Renal cortex interstitium (tissue), 11 donors: ENCODE measurements at regions not wholly inside any gene's neighbourhood (a gene's known extent, or its start where the extent isn't known, plus 50 kb on each side); places are given as distances from the start of the nearest gene placed in this dataset.

Experiments used
- DNase-seq, 11 donors: peaks; one replicate each; pipeline ENCODE4 v3.0.0-alpha.2; 2013; ENCODE audit warnings: low read depth in 9 of 11, low spot score in 4 of 11; ENCODE audit errors: extremely low read depth in 1 of 11

- DNase-seq, result no peak
Observed at GRCh38 chr2:196445991-196446390, 193.5 kb upstream of the CCDC150 start.

GRCh38 chr2:196448407-196449079 lies 191.0 kb upstream of the CCDC150 start:
- DNase-seq, result no peak

GRCh38 chr2:196449083-196449482 lies 190.4 kb upstream of the CCDC150 start:
- DNase-seq, result no peak

- no peak for DNase-seq
Observed at GRCh38 chr2:196452758-196453157, 186.8 kb upstream of the CCDC150 start.

DNA sequence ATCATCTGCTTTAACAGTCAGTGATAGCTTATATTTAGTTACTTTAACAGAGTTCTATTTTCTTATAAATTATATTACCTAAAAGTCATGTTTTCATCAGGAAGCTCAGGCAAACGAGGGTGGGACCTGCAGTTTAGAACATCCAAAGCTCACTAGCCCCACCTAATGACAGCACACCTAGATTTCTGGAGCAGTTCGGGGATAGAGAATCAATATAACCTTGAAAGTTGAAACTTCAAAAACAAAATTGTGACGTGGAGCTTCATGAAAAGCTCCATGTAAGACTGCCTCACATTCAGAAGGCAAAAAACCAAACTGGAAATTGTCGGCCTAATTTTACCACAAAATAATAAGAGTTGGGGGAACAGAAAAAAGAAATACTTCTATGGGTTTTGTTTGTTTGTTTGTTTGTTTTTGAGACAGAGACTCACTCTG lies 185.9 kb upstream of the CCDC150 start:
- peak in 5 of 11 donors; percentile 6 to 29 (median 13) for DNase-seq

GRCh38 chr2:196454492-196454891 lies 185.0 kb upstream of the CCDC150 start:
- no peak for DNase-seq

GRCh38 chr2:196459539-196459938 lies 180.0 kb upstream of the CCDC150 start:
- no peak for DNase-seq

DNA sequence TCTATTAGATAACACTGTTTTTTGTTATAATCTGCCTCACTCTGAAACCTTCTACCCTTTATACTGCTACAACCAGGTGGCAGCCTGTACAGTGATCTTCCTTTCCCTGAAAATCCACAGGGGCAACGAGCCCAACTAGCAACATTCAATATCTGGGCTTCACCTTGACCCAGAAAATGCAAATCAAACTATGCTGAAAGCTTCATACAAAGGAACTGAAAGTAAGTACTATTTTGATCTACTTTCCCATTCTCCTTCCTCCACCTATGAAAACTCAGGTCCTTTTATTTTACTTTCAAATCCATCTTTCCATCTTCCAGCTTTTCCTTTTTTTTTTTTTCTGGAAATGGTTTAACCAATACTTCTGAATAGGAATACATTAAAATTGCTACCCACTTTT lies 175.8 kb upstream of the CCDC150 start:
- DNase-seq, result no peak

- no peak for DNase-seq
Observed at GRCh38 chr2:196464311-196464710, 175.2 kb upstream of the CCDC150 start.

DNA sequence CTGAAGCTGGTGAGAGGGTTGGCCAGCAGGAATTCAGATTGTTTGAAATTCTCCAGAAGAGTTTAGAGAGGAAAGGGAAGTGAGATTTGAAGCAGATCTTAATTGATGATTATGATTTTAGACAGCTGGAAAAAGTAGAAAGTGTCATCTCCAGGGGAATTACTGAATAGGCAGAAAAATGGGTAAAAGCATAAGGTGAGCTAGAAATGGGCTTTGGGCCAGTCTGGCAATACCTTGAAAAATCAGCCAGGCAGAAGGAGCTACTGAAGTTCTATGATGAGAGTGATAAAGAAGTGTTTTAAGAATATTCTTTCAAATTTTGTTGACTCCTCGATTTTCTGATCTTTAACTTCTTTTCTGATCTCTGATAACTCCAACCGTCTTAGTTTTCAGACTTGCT lies 172.9 kb upstream of the CCDC150 start:
- no peak for DNase-seq

DNA sequence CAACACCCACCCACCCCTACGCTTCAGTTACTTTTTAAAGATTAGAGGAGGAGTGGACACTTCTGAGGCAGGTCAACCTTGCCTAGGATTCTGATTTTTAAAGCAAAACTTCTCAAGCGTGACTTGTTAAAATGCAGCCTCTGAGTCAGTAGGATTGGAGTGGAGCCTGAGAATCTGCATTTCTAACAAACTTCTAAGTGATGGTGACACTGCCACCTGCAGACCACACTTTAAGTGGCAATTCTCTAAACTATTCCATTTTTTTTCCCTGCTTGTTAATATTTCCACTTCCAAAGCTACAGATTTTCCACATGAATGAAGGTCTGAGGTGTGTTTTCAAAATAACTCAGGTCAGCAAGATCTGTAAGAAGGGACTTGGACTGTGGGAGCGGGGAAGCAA lies 171.1 kb upstream of the CCDC150 start:
- peak in 2 of 11 donors; percentile 1 to 38 for DNase-seq

DNA sequence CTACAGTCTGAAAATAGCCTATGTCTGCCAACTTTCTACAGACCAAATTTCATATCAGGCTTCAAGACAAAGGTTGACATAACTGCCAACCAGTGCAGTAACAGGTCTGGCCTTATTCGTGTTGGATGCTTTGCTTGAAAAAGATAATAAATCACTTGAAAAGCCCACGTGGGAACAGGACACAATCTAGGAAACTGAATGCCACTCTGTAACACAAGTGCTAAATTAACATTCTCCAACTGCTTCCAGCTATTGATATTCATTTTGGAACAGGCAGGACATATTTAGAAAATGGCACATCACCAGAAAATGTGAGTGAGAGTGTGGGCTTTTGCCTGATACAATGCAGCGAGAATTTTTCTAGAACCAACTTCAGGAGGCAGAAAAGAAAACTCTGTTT lies 165.9 kb upstream of the CCDC150 start:
- DNase-seq, result no peak

DNA sequence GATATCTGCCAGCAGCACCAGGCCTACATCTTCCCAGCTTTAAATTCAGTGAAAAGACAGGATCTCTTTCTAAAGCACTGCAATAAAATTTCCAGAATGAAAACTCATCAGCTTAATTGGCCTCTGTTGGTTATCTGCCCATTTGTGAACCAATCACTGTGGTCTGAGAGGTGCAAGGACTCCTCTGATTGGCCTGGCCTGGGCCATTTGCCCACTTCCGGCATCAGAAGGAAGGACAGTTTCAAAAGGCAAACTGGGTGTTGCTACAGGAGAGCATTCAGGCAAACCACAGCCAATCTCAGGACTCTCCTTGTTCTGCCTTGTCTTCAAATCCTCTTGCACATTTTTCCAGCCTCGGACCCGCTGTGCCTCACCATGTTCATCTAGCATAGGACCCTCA lies 163.9 kb upstream of the CCDC150 start:
- DNase-seq, result no peak

GRCh38 chr2:196478588-196478987 lies 160.9 kb upstream of the CCDC150 start:
- no peak for DNase-seq

- DNase-seq, result no peak
Observed at GRCh38 chr2:196479350-196479749, 160.2 kb upstream of the CCDC150 start.

DNA sequence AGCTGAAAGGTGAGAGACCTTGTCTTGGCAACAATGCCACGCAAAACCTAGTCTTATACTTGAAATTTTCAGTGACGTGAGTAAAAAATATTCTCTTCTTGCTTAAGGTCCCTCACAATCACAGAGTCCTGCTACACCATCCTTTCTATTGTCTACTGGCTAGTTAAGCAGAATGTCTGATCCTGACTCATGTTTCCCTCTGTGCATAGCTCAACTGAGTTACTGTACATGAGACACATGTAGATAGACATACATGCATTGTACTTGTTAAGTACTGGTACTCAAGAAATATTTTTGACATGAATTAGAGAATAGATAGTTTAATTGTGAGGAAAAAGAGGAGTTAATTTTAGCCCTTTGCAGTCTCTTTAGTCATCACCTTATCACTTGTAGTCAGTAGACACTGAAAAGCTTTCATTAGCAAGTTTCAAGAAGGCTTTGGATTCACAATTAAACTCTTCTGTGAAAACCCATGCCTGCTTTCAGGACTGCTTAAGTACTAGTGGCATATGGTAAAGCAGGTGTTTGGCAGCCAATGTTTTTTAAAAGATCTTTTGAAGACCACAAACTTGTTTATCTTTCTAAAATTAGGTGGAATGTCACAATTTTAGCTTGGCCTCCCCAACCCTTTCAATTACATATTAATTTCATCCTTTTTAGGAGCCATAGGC lies 158.7 kb upstream of the CCDC150 start:
- no peak for DNase-seq

DNA sequence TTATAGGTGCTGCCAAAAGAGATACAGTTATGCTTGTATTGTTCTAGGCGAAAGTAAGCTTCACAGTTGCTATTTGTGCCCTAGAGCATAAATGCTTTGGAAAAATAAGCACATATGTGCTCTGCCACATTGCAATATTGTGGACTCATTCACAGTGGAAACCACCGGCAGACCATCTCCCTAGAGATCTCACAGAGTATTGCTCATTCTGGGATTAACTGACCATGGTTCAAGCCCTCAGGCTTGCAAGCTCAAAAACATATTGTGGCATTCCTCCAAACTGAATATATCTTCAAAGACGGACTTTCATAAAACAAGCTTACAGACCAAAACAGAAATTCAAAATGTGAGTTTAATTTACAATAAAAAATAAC lies 158.2 kb upstream of the CCDC150 start:
- no peak for DNase-seq

DNA sequence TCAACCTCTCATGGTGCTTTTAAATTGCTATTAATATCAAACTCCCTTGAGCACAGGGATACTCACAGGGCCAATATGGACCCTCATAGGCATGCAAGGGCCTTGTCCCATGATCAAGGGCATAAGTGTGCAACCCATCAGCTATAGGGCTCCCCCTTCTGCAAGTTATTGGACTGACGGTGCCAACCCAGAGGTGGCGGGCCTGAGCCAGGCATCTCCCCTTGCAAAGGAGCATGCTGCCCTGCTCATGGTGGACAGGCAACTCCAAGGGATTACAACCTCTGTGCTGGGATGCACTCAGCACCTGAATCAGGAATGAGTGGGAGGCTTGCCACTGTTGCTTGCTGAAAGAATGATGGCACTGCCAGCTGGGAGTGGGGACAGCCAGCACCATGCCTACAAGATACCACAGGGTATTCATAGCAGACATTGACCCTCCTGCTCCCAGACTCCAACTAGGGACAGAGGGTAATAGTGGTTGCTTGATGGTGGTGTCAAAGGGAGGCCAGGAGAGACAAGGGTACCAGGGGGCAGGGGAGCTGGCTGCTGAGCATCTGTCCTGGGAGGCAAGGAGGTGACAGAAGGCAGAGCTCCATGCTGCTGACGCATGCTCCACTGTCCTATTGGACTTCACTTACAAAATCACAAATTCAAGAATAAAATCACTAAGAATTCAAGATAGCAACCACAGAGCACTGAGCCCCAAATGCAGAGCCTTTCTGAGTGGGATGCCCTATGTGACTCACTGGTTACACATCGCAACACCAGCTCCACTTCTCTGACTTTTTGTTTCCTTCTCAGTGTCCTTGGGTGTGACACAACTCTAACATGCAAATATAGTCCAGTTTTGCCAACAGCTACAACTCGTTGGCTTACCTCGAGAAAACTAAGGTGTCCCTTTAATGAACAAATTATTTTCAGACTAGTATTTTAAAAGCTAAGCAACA lies 157.1 kb upstream of the CCDC150 start:
- DNase-seq, result no peak

DNA sequence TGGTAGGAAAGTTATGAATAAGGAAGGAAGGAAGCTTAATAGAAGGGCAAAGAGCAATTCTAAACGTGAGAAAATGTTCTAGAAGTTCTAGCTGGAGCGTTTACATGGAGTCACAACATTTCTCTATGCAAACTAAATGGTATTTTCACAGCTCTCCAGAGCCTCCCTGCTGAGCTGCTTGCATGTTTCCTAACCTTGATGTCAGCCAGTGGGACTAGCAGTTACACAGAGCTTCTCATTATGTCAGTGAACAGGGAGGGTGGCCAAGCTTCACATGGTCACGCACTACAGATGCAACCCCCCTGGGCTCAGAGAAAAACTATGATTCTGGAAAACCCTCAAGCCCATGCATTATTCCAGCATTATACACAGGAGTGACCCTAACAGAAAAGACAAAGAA lies 153.4 kb upstream of the CCDC150 start:
- DNase-seq, result no peak

DNA sequence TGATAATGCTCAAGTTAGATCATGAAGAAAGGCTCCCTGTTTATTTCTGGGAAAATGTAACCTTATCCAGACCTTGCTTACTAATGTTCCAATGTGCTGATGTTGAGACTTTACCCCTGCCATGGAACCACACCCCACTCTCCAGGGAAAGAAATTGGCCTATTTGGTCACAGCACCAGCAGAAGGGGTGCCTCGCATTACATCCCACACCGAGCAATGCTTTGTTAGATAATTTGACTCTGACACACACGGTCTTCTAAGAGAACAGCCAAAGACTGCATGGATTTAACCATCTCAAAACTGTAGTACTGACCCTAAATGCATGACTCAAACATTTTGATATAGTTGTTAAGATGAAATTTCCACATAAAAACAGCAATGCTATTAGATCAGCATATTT lies 152.1 kb upstream of the CCDC150 start:
- DNase-seq, result no peak
